B cell (primary cell): ENCODE measurements at regions not wholly inside any gene's neighbourhood (a gene's known extent, or its start where the extent isn't known, plus 50 kb on each side); places are given as distances from the start of the nearest gene placed in this dataset.

Source experiments
- ATAC-seq: fragments of 200-7000 bp; cut with Tn5 transposase; one replicate; pipeline ENCODE4 v1.10.0; 2021; ENCODE audit warnings: low read depth, mild to moderate bottlenecking, moderate number of reproducible peaks, moderate library complexity
- CTCF ChIA-PET: fragments of 350-600 bp; sonication (Branson Sonifier 250); formaldehyde crosslinking; loops from one replicate; lab custom pipeline; 2021; ENCODE audit warnings: antibody characterized with exemption, inconsistent platforms; lab: Charles Lee
- POLR2A ChIA-PET: fragments of 350-600 bp; sonication (Branson Sonifier 250); formaldehyde crosslinking; loops from one replicate; lab custom pipeline; 2021; ENCODE audit warnings: antibody characterized with exemption; lab: Charles Lee
- DNase-seq: peaks from one replicate; pipeline ENCODE4 v3.0.0; 2013
- H2AFZ ChIP-seq: 2 replicates; pipeline ENCODE4 v1.6.1; 2012; ENCODE audit warnings: mild to moderate bottlenecking, low read depth, low read length; ENCODE audit not compliant: insufficient read depth, poor library complexity, severe bottlenecking
- H3K27ac ChIP-seq, 2 donors: 1 replicate in 1 of 2; 2 replicates in 1 of 2; pipeline ENCODE4 v1.5.1; 2012 to 2013; ENCODE audit warnings: low read length in 2 of 2, mild to moderate bottlenecking in 2 of 2, moderate library complexity in 1 of 2
- H3K27me3 ChIP-seq, 4 experiments: fragments of 200-600 bp in 1 of 4; sonication (generic) in 1 of 4; replicated peaks in 1 of 4; 1 replicate in 2 of 4; 2 replicates in 2 of 4; pipeline versions ENCODE4 v1.6.1 to v1.7.0; 2013 to 2016; ENCODE audit warnings: low read length in 3 of 4, mild to moderate bottlenecking in 2 of 4, mixed read lengths in 1 of 4, moderate library complexity in 1 of 4; ENCODE audit not compliant: insufficient read depth in 4 of 4, control insufficient read depth in 3 of 4; ENCODE audit errors: control extremely low read depth in 1 of 4
- H3K36me3 ChIP-seq, 2 experiments: replicated peaks in 1 of 2; 1 replicate in 1 of 2; 2 replicates in 1 of 2; pipeline versions ENCODE4 v1.6.1 to v1.7.1; 2013; ENCODE audit warnings: low read length in 1 of 2; ENCODE audit not compliant: insufficient read depth in 2 of 2, control insufficient read depth in 1 of 2; ENCODE audit errors: control extremely low read depth in 1 of 2, extremely low read depth in 1 of 2
- H3K4me1 ChIP-seq, 2 donors: fragments of 200-600 bp in 1 of 2; sonication (generic) in 1 of 2; 1 replicate in 1 of 2; 2 replicates in 1 of 2; pipeline versions ENCODE4 v1.5.1 to v1.6.1; 2013 to 2017; ENCODE audit warnings: low read length in 2 of 2; ENCODE audit not compliant: control insufficient read depth in 2 of 2, insufficient read depth in 2 of 2
- H3K4me2 ChIP-seq: replicated peaks from 2 replicates; pipeline ENCODE3; 2012; ENCODE audit warnings: mild to moderate bottlenecking, low read depth, low read length; ENCODE audit not compliant: poor library complexity, severe bottlenecking
- H3K4me3 ChIP-seq, 5 experiments: fragments of 200-600 bp in 1 of 5; sonication (generic) in 1 of 5; 1 replicate in 3 of 5; 2 replicates in 2 of 5; pipeline versions ENCODE4 v1.5.1 to v1.7.0; 2011 to 2016; ENCODE audit warnings: low read length in 4 of 5, mild to moderate bottlenecking in 4 of 5, low read depth in 2 of 5, control low read depth in 1 of 5, moderate library complexity in 1 of 5; ENCODE audit not compliant: insufficient read depth in 1 of 5; ENCODE audit errors: control extremely low read depth in 1 of 5, extremely low read depth in 1 of 5
- H3K79me2 ChIP-seq: fragments of 200-600 bp; sonication (generic); one replicate; pipeline ENCODE4 v1.6.0; 2016; ENCODE audit warnings: low read length; ENCODE audit not compliant: control insufficient read depth, insufficient read depth
- H3K9ac ChIP-seq: fragments of 200-600 bp; sonication (generic); 2 replicates; pipeline ENCODE4 v1.6.1; 2017; ENCODE audit warnings: mild to moderate bottlenecking, low read length, moderate library complexity
- H3K9me3 ChIP-seq, 3 donors: one replicate each; pipeline versions ENCODE4 v1.6.1 to v1.7.1; 2013; ENCODE audit warnings: low read length in 2 of 3; ENCODE audit not compliant: control insufficient read depth in 2 of 3, insufficient read depth in 1 of 3; ENCODE audit errors: control extremely low read depth in 1 of 3
- H4K20me1 ChIP-seq: 2 replicates; pipeline ENCODE4 v1.6.0; 2012; ENCODE audit warnings: mild to moderate bottlenecking, low read length; ENCODE audit not compliant: insufficient read depth, control insufficient read depth, poor library complexity, severe bottlenecking
- H3K27ac Mint-ChIP-seq: one replicate; pipeline ENCODE4 v1.8.0; 2021; ENCODE audit warnings: mixed read lengths
- H3K27me3 Mint-ChIP-seq: one replicate; pipeline ENCODE4 v1.8.0; 2021; ENCODE audit warnings: mixed read lengths
- H3K4me1 Mint-ChIP-seq: one replicate; pipeline ENCODE4 v1.8.0; 2021; ENCODE audit warnings: mixed read lengths
- H3K4me3 Mint-ChIP-seq: one replicate; pipeline ENCODE4 v1.8.0; 2021; ENCODE audit warnings: mixed read lengths
- H3K9me3 Mint-ChIP-seq: one replicate; pipeline ENCODE4 v1.8.0; 2022; ENCODE audit warnings: mixed read lengths; ENCODE audit not compliant: insufficient read depth
- EZH2 ChIP-seq: IDR thresholded peaks from 2 replicates; pipeline ENCODE4 v1.6.1; 2012; ENCODE audit warnings: borderline replicate concordance, low read depth, mild to moderate bottlenecking, moderate library complexity, low read length; ENCODE audit not compliant: insufficient read depth, poor library complexity, severe bottlenecking
- WGBS: methylation state at CpG from one replicate; pipeline ENCODE4 v1.1.5; 2013; ENCODE audit warnings: missing lambda C conversion rate; ENCODE audit not compliant: insufficient coverage; 5-methylcytosine and 5-hydroxymethylcytosine counted together
- intact Hi-C: fragments of 100-400 bp; cut with micrococcal nuclease; formaldehyde crosslinking; loops from one replicate; pipeline ENCODE4 v1.10.0; 2022
- TF ChIP-seq, protein P1 (sequence below): fragments of 200-600 bp; IDR thresholded peaks from one replicate; pipeline ENCODE4 v1.8.0; 2022; ENCODE audit warnings: antibody characterized with exemption, mild to moderate bottlenecking

DNA sequence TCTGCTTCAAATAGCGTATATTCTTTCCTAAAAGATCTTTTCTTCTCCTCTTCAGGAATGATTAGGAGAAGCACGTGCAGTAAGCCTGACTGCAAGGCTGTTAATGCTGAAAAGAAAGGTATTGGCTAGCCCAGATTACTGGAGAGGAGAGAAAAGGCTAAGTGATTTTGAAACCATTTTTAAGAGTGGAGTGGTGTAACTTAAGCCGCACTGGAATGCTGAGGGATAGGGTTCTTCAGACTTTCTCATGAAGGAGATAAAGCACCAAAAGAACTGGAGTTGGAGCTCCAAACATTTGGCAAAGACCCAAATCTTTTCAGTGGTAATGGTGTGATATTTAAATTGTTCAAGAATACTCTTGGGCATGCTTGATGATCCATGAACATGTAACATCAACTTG lies 388.3 kb downstream of the COG6 start:
- Histone ChIP-seq H3K27me3 (peaks cover 0 to 12% (median 10%) of the 10 kb centered on the region in 4 experiments), H3K4me3 (no peak overlapping the region), H4K20me1 (no peaks in the 10 kb centered on the region), H3K79me2 (no peaks in the 10 kb centered on the region), H2AFZ (no peak overlapping the region), H3K9me3 (peaks cover 0 to 8% (median 0%) of the 10 kb centered on the region in 3 donors), H3K4me1 (no peaks in the 10 kb centered on the region), H3K27ac (no peak overlapping the region), H3K4me2 (no peak overlapping the region), H3K36me3 (no peaks in the 10 kb centered on the region), H3K9ac (no peak overlapping the region)
- WGBS = 100% methylated on average over 1 of the region's 3 CpGs
- Mint-ChIP-seq H3K9me3 (no peaks in the 10 kb centered on the region), H3K27ac (no peak overlapping the region), H3K4me1 (no peaks in the 10 kb centered on the region), H3K4me3 (no peak overlapping the region), H3K27me3 (peaks cover 46% of the 10 kb centered on the region)
- DNase-seq (no peak), ATAC-seq (no peak)
- ChIA-PET CTCF (interaction anchor here (1.2 kb wide), 1 partner anchor 101 kb away, joined by 4 read pairs; no protein-coding TSS in a partner anchor), POLR2A (no interaction called here)
- TF ChIP-seq, protein P1, sequence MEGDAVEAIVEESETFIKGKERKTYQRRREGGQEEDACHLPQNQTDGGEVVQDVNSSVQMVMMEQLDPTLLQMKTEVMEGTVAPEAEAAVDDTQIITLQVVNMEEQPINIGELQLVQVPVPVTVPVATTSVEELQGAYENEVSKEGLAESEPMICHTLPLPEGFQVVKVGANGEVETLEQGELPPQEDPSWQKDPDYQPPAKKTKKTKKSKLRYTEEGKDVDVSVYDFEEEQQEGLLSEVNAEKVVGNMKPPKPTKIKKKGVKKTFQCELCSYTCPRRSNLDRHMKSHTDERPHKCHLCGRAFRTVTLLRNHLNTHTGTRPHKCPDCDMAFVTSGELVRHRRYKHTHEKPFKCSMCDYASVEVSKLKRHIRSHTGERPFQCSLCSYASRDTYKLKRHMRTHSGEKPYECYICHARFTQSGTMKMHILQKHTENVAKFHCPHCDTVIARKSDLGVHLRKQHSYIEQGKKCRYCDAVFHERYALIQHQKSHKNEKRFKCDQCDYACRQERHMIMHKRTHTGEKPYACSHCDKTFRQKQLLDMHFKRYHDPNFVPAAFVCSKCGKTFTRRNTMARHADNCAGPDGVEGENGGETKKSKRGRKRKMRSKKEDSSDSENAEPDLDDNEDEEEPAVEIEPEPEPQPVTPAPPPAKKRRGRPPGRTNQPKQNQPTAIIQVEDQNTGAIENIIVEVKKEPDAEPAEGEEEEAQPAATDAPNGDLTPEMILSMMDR = no peak
- no peak for TF ChIP-seq EZH2
- intact Hi-C loops = no loop called here

DNA sequence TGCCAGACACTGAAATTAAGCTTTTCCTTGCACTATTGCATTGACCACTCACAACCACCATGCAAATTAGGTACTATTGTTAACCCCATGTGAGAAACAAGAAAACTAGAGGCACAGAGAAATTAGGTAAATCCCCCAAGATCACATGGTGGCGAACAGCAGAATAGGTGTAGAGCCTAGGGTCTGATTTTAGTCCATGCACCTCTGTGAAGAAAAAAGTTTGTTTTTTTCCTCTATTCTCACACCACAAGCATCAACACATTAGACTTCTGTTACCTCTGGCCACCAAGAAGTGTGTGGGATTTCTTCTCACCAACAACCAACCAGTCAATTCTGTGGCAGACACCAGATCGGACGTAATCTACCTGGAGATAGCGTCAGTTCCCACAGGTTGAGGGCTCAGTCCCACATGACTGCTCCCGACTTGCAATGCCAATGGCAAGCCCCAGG lies 391.9 kb downstream of the COG6 start:
- no peaks in the 10 kb centered on the region for H3K79me2 ChIP-seq
- H3K9me3 ChIP-seq = no peaks in the 10 kb centered on the region
- peaks cover 0 to 12% (median 10%) of the 10 kb centered on the region in 4 experiments for H3K27me3 ChIP-seq
- no peaks in the 10 kb centered on the region for H4K20me1 ChIP-seq
- DNase-seq = no peak
- ChIA-PET CTCF (no interaction called here), POLR2A (no interaction called here)
- intact Hi-C loops = no loop called here
- H2AFZ ChIP-seq = no peak overlapping the region
- no peaks in the 10 kb centered on the region for H3K4me1 Mint-ChIP-seq
- H3K27ac Mint-ChIP-seq = no peak overlapping the region
- H3K4me2 ChIP-seq = no peak overlapping the region
- 75% methylated on average over 4 of the region's 5 CpGs for WGBS
- peaks cover 54% of the 10 kb centered on the region for H3K27me3 Mint-ChIP-seq
- H3K4me3 Mint-ChIP-seq = no peak overlapping the region
- no peak overlapping the region for H3K4me3 ChIP-seq
- H3K36me3 ChIP-seq = no peaks in the 10 kb centered on the region
- H3K4me1 ChIP-seq = no peaks in the 10 kb centered on the region
- H3K9ac ChIP-seq = no peak overlapping the region
- ATAC-seq = no peak
- no peaks in the 10 kb centered on the region for H3K9me3 Mint-ChIP-seq
- H3K27ac ChIP-seq = no peak overlapping the region
- no peak for TF ChIP-seq EZH2
- TF ChIP-seq, protein P1 = no peak
